HG03066 (cell line): ENCODE measurements at regions not wholly inside any gene's neighbourhood (a gene's known extent, or its start where the extent isn't known, plus 50 kb on each side); places are given as distances from the start of the nearest gene placed in this dataset.

Source experiments
- ATAC-seq: cut with Tn5 transposase; IDR thresholded peaks from one replicate; pipeline ENCODE4 v1.9.1; 2021; ENCODE audit warnings: low read depth; ENCODE audit not compliant: unreplicated experiment

GRCh38 chr5:68426586-68426985, 211.0 kb downstream of the PIK3R1 start:
- no peak for ATAC-seq

- no peak for ATAC-seq
Observed at GRCh38 chr5:68428231-68428811, 212.8 kb downstream of the PIK3R1 start.

GRCh38 chr5:68429510-68429909, 214.0 kb downstream of the PIK3R1 start:
- no peak for ATAC-seq

- no peak for ATAC-seq
Observed at GRCh38 chr5:68430279-68430678, 214.7 kb downstream of the PIK3R1 start.

GRCh38 chr5:68431186-68431585, 215.6 kb downstream of the PIK3R1 start:
- no peak for ATAC-seq

GRCh38 chr5:68431601-68432337, 216.2 kb downstream of the PIK3R1 start:
- no peak for ATAC-seq

- ATAC-seq = no peak
Observed at GRCh38 chr5:68432682-68433081, 217.1 kb downstream of the PIK3R1 start.

- no peak for ATAC-seq
Observed at GRCh38 chr5:68433526-68433922, 218.0 kb downstream of the PIK3R1 start.

- peak; percentile 96 for ATAC-seq
Observed at GRCh38 chr5:68433923-68434879, 218.6 kb downstream of the PIK3R1 start.

- no peak for ATAC-seq
Observed at GRCh38 chr5:68435611-68436010, 220.1 kb downstream of the PIK3R1 start.

GRCh38 chr5:68436686-68437520, 221.3 kb downstream of the PIK3R1 start:
- ATAC-seq = no peak

GRCh38 chr5:68438876-68439275, 223.3 kb downstream of the PIK3R1 start:
- ATAC-seq = no peak

- no peak for ATAC-seq
Observed at GRCh38 chr5:68440245-68440644, 224.7 kb downstream of the PIK3R1 start.

GRCh38 chr5:68440651-68441050, 225.1 kb downstream of the PIK3R1 start:
- no peak for ATAC-seq

- ATAC-seq = no peak
Observed at GRCh38 chr5:68441309-68442073, 225.9 kb downstream of the PIK3R1 start.

GRCh38 chr5:68443091-68443490, 227.5 kb downstream of the PIK3R1 start:
- ATAC-seq = no peak

GRCh38 chr5:68444048-68444447, 228.5 kb downstream of the PIK3R1 start:
- no peak for ATAC-seq

GRCh38 chr5:68444833-68445232, 229.3 kb downstream of the PIK3R1 start:
- no peak for ATAC-seq

GRCh38 chr5:68445257-68446069, 229.9 kb downstream of the PIK3R1 start:
- ATAC-seq = no peak
